COLO829 (cell line): ENCODE measurements at regions not wholly inside any gene's neighbourhood (a gene's known extent, or its start where the extent isn't known, plus 50 kb on each side); places are given as distances from the start of the nearest gene placed in this dataset.
"Not testable (repeated sequence)": the region's sequence is repeated elsewhere in the genome, so short reads cannot be mapped to it uniquely, and the experiment has no call there.

ENCODE experiments used
- DNase-seq: peaks from one replicate; pipeline ENCODE4 v3.0.0; 2012; ENCODE audit warnings: low spot score

DNA sequence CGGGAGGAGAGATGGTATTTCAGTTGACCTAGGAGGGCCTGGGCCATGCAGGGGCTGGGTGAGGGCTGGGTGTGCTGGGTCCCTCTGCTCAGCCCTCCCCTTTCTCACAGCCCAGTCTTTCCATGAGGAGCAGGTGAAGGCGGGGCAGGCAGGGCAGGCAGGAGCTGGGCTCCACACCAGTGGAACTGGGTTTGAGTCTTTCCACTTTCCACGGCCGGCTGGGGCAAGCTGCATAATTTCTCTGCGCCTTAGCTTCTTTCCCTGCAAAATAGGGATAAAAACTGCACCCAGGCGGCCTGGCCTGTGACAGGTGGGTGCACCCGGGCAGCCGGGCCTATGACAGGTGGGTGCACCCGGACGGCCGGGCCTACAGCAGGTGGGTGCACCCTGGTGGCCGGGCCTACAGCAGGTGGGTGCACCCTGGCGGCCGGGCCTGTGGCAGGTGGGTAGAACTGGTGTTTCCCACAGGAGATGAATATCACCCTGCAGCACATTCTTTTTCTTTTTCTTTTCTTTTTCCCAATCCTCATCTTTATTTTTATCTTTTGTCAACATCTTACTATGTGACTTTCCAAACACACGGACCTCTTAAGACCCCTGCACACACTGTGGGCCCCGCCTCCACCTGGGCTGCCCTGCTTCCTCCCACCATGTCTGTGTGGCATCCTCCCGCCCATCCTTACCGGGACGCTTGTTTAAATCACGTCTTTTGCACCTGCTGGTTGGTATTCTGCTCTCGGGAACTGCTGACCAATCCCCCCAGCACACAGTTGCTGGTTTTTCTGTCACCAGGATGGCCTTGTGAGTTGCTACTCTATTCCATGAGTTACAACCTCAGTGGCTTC lies 111.3 kb downstream of the NPIPB11 start:
- DNase-seq = not testable (repeated sequence)

DNA sequence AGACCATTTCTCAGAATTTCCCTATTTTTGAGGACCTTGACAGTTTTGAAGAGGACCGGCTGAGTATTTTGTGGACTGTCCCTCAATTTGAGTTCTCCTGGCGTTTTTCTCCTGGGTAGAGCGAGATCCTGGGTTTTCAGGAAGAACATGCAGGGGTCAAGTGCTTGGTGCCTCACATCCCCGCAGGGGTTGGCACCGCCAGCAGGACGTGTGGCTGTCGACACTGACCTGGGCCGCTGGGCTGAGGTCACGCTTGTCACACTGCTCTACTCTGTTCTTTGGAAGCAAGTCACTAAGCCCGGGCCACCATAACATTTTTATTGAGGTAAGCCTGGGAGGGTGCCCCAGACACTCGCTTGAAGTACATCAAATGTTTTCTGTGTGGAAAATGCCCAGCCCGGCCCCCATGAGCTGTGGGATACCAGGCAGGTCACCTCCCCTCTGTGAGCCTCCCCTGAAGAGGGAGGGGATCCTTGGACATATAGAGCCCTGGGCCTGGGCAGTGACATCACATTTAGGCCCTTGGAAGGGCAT lies 112.0 kb downstream of the NPIPB11 start:
- not testable (repeated sequence) for DNase-seq

DNA sequence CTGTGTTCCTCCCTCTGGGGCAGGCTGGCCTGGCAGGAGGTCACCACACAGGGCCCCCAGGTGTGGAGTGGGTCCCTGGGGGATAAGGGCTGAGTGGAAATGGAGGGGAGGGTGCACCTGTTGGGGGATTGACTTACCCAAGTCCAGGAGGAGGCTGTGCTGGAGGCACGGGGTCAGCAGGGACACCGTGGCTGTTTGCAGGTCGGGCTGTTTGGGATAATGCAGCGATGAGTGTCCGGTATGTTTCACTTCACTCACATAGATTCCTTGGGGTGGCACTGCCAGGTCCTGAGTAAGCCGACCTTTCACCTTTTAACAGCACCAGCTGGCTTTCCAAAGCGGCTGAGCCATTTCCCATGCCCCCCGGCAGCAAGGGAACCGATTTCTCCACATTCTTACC lies 113.0 kb downstream of the NPIPB11 start:
- DNase-seq = not testable (repeated sequence)

DNA sequence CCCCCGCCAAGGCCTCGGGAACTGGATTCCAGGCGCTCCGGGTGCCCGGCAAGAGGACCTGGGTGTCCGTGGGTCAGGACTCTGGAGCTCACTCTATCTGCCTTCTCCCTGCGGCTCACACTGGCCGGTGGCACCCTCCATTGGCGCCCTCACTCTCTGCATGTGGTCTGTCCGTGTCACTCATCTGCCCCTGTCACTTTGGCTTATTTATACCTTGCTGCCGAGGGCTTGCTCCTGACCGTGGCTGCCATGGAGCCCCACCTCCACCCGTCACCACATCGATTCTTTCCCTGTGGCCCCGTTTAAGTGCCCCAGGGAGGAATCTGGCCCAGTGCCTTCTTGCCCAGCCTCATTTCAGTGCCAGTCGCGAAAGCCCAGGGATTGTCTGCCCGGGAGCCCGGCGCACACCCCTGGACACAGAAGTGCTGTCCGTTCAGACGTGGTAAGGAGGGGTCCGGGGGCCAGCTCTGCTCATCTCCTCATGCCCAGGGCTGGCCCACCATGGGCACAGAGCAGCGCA lies 113.5 kb downstream of the NPIPB11 start:
- not testable (repeated sequence) for DNase-seq

DNA sequence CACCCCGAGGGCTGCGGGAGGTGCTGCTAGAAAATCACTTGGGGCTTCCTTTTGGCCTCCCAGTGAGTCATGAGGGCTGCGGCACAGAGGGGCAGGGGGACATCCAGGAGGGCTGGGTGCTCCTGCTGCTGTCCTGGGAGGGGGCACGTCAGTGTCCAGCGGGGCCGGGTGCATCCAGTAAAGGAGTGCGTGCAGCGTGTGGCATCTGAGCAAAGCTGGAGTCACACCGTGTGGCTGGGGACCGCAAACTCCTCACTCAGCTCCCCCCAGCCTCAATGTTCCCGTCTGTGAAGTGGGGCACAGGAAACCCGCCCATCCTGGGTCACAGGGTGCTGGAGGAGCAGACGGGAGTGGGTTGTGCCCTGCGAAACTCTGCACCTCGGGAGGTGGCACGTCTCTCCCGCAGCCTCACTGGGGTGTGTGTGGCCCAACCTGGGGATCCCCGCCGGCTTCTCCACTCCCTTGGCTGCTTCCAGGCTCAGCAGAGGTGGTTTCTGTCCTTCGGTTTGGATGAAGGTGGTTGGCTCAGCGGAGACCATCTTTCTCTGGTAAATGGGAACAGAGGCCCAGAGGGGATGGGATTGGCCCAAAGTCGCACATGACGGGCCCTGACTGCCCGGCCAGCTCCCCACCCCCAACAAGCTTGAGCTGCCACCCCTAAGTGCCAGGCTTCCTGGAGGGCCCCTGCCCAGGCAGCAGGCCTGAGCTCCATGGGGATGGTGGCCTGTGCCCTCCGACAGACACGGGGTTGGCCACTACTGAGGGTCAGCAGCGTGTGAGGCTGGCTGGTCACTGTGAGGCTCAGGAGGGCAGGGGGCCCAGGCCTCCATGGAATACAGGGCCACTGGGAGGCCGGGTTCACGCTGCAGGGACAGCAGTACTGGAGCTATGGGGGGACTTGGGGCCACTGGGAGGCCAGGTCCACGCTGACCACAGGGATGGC lies 114.9 kb downstream of the NPIPB11 start:
- DNase-seq = not testable (repeated sequence)

DNA sequence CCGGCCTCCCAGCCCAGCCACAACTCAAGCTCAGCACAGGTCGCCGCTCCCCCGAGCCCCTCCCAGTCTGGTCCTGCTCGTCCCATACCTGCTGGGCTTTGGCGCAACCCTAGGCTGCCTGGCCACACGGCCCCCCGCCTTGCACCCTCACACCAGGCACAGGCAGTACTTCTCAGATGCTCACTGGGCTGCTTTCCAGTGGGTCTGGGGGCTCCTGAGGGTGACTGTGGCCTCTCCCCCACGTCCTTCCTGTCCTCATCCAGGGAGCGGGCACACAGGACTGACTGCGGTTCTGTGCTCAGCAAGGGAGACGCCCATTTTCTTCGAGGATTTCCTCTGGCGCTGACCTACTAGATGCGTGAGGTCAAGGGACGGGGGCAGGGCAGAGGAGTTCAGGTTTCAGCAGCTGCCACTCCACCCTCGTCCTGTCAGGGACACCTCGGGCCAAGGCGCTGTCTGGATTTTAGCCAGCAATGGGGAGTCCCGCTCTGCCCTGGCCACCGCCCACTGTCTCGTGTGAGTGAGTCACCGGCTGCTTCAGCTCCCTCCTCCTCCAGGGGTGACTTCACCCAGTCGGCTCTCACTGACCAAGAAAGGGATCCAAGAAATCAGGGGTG lies 115.8 kb downstream of the NPIPB11 start:
- DNase-seq = peak; percentile 78

DNA sequence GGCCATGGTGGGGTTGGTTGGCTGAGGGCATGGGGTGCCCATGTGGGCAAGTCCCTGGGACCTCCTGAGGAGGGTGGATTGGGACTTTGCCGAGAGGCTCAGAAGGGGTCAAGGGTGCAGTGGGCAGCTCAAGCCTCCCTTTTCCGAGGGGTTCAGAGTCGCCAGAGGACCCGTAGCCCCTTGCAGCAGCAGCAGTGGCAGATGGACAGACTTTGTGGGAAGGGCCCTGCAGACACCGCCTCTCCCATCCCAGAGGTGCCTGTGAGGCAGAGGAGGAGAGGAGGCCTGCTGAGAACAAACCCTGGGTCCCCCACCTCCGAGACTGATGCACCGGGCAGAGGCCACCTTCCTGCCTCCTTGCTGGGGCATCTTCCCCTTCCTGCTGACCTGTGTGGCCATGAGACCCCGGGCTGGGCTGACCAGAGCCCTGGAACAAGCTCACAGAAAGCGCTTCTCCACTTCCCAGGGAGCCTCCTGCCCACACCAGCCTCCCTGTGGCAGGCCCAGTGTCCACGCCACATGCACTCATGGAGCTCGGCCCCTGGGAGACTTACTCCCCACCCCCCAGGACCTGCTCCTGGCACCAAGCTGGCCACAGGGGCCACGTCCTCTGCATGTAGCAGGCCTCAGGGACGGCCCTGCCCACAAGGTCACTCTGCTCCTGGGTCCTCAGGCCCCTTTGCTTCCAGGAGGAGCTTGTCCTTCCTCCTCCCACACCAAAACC lies 116.8 kb downstream of the NPIPB11 start:
- DNase-seq = not testable (repeated sequence)

DNA sequence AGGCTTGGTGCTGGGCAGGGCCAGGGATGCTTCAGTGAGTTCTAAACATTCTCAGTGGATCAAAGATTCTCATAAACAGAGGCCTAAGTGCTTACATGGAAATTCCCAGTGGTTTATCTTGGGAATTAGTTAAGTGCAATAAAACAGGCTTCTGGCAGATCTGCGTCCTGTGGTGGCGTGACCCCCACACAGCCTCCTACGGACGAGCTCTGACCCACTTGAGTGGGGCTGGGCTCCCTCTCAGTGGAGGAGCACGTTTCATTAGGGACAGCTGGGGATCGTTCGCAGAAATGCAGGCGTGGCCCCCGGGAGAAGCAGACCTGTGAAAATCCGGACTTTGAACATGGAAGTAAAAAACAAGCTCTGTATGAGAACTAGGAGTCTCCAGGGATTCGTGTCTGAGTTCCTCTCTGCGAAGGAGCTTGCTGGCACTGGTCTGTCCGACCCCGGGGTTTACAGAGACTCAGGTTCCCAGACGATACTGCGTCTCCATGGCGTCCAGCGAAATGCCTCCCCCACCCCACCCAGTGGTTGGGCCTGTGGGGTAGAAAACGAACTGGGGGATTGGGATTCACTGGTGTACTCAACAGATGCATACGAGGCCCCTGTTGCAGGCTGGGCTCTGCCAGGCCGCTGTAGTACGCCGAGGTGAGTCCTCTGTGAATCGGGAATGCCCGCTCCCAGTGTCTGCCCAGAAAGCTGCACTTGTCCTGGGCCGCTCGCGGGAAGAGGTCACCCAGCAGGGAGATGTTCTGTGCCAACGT lies 117.6 kb downstream of the NPIPB11 start:
- DNase-seq = not testable (repeated sequence)

DNA sequence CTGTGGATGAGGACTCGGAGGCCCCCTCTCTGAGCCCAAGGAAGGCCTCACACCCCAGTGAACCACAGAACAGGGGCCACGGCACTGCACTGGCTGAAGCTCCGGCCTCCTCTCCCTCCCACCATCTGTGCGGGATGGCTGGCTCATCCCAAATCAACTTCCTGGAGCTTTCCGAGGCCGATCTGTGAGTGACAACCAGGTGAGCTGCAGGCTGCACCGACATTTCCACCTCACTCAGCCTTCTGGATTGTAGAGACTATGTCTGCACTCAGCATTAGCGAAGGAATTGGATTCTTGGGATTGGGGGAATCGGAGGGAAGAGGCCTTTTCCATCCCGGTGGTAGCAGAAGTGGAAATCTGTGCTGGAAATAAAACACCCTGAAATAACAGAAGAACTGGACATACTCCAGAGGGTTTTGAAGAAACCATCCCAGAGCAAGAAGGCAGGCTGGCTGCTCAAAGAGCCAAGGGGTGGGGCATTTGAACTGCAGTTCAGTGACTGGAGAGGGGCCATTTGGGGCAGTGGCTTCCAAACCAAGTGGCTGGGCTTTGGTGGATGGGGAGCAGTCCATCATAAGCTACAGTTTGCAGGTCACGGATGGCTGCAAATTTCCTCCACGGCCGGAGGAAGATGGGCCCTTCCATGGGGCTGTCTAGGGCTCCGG lies 118.5 kb downstream of the NPIPB11 start:
- not testable (repeated sequence) for DNase-seq

DNA sequence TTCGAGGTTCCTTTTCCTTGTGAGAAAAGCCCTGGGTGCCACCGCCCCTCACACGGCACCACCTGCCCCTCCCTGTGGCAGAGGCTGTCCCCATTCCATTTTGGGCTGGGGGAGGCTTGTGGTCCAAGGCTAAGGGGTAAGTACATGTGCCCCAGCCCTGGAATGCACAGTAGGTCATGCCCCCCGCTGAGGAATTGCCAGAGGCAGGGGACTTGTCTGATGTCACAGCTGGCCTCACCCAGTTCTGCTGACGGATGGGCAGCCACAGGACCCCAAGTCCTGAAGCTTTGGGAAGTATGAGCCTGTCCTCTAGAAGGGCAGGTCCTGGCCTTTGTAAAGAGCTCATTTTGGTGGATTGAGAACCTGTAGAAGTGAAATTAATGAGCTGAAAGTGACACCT lies 119.3 kb downstream of the NPIPB11 start:
- not testable (repeated sequence) for DNase-seq

DNA sequence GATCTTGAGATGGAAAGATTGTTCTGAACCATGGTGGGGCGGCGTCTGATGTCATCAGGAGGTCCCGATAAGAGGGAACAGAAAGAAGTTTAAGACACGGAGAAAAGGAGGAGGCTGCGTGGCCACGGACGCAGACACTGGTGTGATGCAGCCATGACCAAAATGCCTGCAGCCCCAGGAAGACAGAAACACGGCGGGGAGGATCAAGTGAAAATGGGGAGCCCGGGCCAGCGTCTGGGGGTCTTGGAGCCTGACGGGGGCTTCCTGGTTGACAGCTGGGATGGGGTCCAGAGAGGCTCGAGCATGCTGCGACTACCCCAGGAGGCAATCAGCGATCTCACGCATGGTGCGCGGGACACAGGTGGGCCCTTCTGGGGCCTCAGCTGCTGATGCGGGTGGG lies 119.7 kb downstream of the NPIPB11 start:
- not testable (repeated sequence) for DNase-seq

DNA sequence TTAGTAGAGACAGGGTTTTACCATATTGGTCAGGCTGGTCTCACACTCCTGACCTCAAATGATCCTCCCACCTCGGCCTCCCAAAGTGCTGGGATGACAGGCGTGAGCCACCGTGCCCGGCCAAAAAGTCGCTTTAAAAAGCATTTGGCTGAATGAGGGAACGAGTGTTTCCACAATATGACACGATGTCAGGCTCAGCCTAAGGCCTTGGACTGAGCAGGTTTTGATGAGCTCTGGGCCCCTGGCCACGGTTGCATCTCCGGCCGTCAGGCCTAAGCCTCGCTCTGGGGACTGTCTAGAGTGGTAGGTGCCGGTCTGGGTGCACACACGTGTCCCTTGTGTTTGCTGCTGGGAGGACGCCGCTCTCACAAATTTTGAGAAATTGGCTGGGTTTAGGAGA lies 120.3 kb downstream of the NPIPB11 start:
- DNase-seq = not testable (repeated sequence)

DNA sequence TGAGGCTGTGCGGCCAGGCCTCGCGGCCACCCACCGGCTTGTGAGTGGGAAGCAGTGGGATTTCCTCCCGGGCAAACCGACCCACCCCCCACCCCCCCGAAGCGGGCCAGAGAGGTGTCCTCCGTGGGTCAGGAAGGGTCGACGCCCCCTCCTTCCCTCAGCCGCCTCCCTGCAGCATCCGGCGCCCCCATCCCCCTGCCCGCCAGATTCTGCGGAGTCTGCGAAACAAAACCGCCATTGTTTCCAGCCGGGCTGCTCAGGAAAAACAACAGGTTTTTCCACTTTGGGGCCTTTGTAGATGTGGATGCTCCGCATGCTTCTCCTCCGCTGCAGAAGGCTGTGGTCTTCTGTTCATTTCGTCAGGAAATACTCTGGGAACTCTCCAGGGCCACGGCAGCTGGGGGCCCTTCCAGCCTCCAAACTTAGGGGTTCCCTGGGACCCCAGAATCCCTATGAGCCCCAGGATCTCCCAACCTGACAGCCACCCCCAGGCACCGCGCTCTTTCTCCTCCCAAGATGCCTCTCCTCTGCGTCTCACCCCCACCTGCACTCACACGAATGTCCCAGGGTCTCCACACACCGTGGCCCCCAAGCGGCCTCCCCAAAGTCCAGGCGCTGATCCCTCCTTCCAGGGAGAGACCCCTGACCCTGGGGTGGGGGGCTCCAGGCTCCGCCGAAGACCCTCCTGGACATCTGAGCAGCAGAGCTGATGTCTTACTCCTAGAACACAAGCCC lies 121.2 kb downstream of the NPIPB11 start:
- peak; percentile 13 for DNase-seq

DNA sequence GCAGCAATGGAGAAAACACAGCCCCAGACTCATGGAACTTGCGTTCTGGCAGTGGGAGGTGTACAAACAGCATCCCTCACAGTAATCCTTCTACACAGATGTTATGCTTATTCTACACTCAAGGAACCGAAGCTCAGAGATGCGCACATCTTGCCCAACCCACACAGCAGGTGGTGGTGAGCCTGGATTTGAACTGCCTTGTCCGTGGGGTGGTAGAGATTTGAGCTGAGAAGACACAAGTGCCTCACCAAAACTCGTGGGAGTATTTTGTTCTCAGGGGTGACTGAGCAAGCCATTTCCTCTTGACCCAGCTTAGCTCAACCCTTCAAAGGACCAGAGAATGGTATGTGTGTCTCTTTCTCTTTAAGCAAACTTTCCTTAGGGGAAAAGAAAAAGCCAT lies 121.8 kb downstream of the NPIPB11 start:
- DNase-seq = not testable (repeated sequence)

DNA sequence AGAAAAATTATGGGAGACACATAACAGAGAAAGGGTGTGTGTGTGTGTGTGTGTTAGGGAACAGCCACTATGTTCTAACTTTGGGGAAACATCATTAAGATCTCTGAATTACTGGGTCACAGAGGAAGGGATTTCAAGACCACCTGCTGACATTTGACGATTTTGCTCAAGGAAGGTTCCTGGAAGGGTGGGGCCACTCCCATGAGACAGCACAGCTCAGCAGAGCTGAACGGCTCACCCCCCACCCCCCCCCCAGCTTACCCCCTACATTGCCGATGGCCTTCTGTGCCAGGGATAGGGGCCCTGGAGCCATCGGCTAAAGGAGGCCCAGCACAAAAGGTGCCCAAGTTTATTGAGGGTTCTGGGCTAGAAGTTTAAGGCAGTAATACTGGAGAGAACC lies 122.4 kb downstream of the NPIPB11 start:
- not testable (repeated sequence) for DNase-seq

DNA sequence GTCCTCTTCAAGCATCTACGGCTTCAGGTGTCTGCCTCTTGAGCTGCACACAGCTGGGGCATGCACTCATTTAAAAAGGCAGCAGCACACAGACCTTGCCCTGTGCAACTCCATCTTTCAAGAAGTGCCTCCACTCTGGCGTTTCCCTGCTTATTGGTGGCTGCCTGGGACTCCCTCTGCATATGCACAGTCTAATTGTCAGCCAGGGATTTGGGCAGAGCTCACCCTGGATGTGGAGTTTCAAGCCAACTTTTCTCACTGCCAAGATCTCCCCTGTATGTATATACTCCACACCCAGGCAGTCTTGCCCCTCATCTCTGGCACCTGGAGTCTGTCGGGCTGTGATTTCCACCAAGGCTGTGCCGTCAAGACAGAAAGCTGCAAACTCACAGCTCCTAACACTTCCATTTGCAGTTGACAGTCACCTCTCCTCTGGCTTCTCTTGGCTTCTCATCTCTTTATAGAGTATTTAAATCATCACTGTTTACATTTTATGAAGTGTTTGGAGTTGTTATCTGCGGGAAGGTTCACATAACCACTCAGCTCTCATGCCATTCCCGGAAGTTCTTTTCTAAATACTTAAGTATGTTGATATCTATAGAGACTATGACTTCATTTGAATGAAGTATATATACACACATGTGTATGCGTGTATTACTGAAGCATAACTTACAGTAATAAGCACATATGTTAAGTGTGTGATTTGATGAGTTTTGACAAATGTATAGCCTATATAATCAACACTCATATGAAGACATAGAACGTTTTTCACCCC lies 128.2 kb downstream of the NPIPB11 start:
- DNase-seq = not testable (repeated sequence)

DNA sequence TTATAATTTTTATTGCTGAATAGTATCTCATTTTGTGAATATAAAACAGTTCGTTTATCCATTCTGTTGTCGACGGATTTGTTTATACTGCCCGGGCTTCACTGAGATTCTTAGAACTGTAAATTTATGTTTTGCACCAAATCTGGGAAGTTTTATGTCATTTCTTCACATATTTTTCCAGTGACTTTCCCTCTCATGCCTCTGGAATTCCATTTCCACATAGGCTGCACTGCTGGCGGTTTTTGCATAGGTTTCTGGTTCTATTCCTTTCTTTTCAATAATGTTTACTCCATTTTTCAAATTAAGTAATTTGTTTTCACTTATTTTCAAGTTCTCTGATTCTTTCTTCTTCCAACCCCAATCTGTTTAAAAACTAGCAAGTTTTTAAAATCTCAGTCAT lies 130.1 kb downstream of the NPIPB11 start:
- DNase-seq = not testable (repeated sequence)
